ENCODE measurements at regions not wholly inside any gene's neighbourhood (a gene's known extent, or its start where the extent isn't known, plus 50 kb on each side); places are given as distances from the start of the nearest gene placed in this dataset.
A peak's percentile ranks its signal among the peaks of the same experiment; 100 is the strongest.

DNA sequence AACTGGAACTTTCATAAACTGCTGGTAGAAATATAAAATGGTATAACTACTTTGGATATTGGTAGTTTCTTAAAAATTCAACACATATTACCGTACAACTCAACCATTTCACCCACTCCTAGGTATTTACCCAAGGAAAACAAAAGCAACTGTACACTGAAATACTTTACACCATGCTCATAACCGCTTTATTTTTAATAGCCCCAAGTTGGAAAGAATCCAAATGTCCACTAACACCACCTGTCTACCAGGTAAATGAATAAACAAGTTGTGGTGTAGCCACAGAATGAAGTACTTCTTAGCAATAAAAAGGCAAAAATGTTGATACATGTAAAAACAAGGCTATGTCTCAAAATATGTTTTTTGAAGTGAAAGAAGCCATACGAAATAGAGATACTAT lies 215.9 kb upstream of the PEX5L start:
- DNase-seq (ENCODE audit: low read depth) = no peak
- TF ChIP-seq, protein P1, sequence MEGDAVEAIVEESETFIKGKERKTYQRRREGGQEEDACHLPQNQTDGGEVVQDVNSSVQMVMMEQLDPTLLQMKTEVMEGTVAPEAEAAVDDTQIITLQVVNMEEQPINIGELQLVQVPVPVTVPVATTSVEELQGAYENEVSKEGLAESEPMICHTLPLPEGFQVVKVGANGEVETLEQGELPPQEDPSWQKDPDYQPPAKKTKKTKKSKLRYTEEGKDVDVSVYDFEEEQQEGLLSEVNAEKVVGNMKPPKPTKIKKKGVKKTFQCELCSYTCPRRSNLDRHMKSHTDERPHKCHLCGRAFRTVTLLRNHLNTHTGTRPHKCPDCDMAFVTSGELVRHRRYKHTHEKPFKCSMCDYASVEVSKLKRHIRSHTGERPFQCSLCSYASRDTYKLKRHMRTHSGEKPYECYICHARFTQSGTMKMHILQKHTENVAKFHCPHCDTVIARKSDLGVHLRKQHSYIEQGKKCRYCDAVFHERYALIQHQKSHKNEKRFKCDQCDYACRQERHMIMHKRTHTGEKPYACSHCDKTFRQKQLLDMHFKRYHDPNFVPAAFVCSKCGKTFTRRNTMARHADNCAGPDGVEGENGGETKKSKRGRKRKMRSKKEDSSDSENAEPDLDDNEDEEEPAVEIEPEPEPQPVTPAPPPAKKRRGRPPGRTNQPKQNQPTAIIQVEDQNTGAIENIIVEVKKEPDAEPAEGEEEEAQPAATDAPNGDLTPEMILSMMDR (conservative IDR thresholded peaks at IDR 0.05; ENCODE audit: low read depth, low read length) = no peak
- no peak overlapping the region for H3K4me3 ChIP-seq (ENCODE audit: low read length)

GRCh38 chr3:180253283-180253682 lies 216.5 kb upstream of the PEX5L start:
- TF ChIP-seq, protein P1 (conservative IDR thresholded peaks at IDR 0.05; ENCODE audit: low read depth, low read length) = no peak
- H3K4me3 ChIP-seq (ENCODE audit: low read length) = no peak overlapping the region
- peak; percentile 31 for DNase-seq (ENCODE audit: low read depth)

DNA sequence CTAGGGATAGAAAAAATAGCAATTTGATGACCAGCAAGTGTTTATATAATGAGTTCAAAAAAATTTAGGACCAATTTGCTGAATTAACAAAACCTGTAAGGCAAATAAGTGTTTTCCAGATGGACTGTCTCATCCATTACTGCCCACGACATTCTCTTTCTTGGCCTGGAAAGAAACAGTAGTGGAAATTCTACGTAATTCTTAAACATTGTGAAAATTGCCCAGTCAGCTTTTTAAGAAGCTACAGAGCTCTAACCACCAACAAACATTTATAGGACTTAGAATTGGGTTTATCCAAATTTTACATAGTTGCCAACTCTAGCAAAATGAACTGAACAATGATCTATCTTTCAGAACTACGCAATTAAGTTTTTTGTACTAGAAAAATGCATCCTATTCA lies 227.7 kb upstream of the PEX5L start:
- no peak for DNase-seq (ENCODE audit: low read depth)
- TF ChIP-seq, protein P1 (conservative IDR thresholded peaks at IDR 0.05; ENCODE audit: low read depth, low read length) = no peak
- H3K4me3 ChIP-seq (ENCODE audit: low read length) = no peak overlapping the region

GRCh38 chr3:180265551-180265950 lies 228.8 kb upstream of the PEX5L start:
- no peak overlapping the region for H3K4me3 ChIP-seq (ENCODE audit: low read length)
- TF ChIP-seq, protein P1 (conservative IDR thresholded peaks at IDR 0.05; ENCODE audit: low read depth, low read length) = no peak
- no peak for DNase-seq (ENCODE audit: low read depth)

DNA sequence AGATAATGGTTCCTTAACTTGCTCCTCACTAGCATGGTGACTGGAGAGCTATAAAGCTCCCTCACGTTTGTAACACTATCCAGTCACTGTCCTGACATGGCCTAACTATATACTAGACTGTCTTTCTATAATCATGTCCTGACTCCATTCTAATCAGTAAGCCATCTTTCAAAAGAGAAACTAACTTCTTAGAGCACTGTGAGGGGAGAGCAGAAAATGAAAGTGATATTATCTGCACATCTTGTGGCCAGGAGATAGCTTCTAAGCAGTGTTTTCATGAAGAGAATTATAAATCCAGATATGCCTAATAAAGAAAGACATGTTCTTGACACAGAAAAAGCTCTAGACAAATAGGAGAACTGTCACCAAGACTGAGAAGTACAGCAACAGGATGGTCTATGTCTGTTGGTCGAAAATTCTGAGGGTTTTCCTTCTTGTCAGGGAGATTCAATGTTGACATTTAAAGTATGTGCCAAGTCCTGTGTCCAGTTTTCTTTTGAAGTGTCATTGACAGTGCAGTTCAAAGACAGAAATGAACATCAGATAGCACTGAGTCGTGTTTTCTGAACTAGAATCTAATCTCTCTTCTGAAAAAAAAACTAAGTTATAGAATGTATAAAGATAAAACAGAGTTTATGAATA lies 230.6 kb upstream of the PEX5L start:
- H3K4me3 ChIP-seq (ENCODE audit: low read length) = no peak overlapping the region
- TF ChIP-seq, protein P1 (conservative IDR thresholded peaks at IDR 0.05; ENCODE audit: low read depth, low read length) = no peak
- DNase-seq (ENCODE audit: low read depth) = no peak

DNA sequence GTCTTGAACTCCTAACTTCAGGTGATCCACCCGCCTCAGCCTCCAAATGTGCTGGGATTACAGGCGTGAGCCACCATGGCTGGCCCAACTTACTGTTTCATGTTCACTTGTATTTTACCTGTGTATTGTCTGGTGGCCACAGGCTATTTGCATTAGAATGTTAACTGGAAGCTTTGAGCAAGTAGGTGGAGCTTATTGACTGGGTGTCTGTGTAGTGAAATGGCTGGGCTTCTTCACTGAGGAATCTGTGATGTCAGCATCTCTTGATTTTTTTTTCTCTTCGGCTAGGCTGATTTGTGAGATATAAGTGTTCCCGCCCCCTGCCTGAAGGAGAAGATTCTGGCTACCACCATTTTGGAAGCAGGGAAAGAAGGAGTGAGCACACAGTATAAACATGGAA lies 237.8 kb upstream of the PEX5L start:
- no peak overlapping the region for H3K4me3 ChIP-seq (ENCODE audit: low read length)
- TF ChIP-seq, protein P1 (conservative IDR thresholded peaks at IDR 0.05; ENCODE audit: low read depth, low read length) = no peak
- DNase-seq (ENCODE audit: low read depth) = no peak

DNA sequence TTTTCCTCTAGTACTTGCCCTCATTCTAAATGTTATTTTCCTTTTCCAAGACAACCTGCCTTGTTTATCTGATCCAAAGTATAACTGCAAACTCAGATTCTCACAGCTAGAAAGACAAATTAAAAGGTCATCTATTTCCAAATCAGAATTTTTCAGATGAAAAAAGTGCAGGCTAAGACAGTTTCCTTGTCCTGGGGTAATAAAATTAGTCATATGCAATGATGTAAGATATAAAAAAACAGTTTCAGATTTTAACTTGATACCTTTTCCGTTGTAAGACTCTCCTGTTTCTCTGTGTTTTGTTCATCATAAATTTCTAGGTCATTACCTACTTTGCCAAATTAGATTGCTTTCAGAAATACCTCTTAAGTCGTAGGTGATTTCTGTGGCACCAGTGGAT lies 238.4 kb upstream of the PEX5L start:
- DNase-seq (ENCODE audit: low read depth) = no peak
- H3K4me3 ChIP-seq (ENCODE audit: low read length) = no peak overlapping the region
- TF ChIP-seq, protein P1 (conservative IDR thresholded peaks at IDR 0.05; ENCODE audit: low read depth, low read length) = no peak

Measured in retinal pigment epithelial cell (primary cell).